Muscle layer of duodenum (tissue), 2 donors: ENCODE measurements at regions not wholly inside any gene's neighbourhood (a gene's known extent, or its start where the extent isn't known, plus 50 kb on each side); places are given as distances from the start of the nearest gene placed in this dataset.

Source experiments
- H3K27ac ChIP-seq: one replicate; pipeline ENCODE4 v1.7.0; 2013; ENCODE audit warnings: mild to moderate bottlenecking, low read length
- H3K27me3 ChIP-seq: one replicate; pipeline ENCODE4 v1.7.0; 2013; ENCODE audit warnings: low read depth, mild to moderate bottlenecking, control low read depth, low read length
- H3K36me3 ChIP-seq, 2 donors: one replicate each; pipeline ENCODE4 v1.7.0; 2013; ENCODE audit warnings: low read length in 2 of 2, control low read depth in 1 of 2, mild to moderate bottlenecking in 1 of 2; ENCODE audit not compliant: insufficient read depth in 2 of 2, control insufficient read depth in 1 of 2
- H3K4me1 ChIP-seq, 2 donors: one replicate each; pipeline ENCODE4 v1.7.0; 2013; ENCODE audit warnings: low read length in 2 of 2, mild to moderate bottlenecking in 2 of 2, control low read depth in 1 of 2, moderate library complexity in 1 of 2; ENCODE audit not compliant: insufficient read depth in 2 of 2, control insufficient read depth in 1 of 2
- H3K4me3 ChIP-seq, 2 donors: one replicate each; pipeline ENCODE4 v1.7.0; 2013; ENCODE audit warnings: low read length in 2 of 2, low read depth in 1 of 2, mild to moderate bottlenecking in 1 of 2
- H3K9me3 ChIP-seq, 2 donors: one replicate each; pipeline ENCODE4 v1.7.0; 2013; ENCODE audit warnings: low read length in 2 of 2, control low read depth in 1 of 2, mild to moderate bottlenecking in 1 of 2; ENCODE audit not compliant: control insufficient read depth in 1 of 2
- donor health status: healthy.

- no peaks in the 10 kb centered on the region for H3K36me3 ChIP-seq
- no peak overlapping the region for H3K4me3 ChIP-seq
- no peaks in the 10 kb centered on the region for H3K4me1 ChIP-seq
- H3K9me3 ChIP-seq, result no peaks in the 10 kb centered on the region
- H3K27me3 ChIP-seq, result no peaks in the 10 kb centered on the region
- H3K27ac ChIP-seq, result no peak overlapping the region
Observed at GRCh38 chr7:32153006-32153405, 82.8 kb upstream of the PDE1C start.

- H3K36me3 ChIP-seq, result no peaks in the 10 kb centered on the region
- no peaks in the 10 kb centered on the region for H3K4me1 ChIP-seq
- no peaks in the 10 kb centered on the region for H3K27me3 ChIP-seq
- no peak overlapping the region for H3K27ac ChIP-seq
- H3K9me3 ChIP-seq, result no peaks in the 10 kb centered on the region
- H3K4me3 ChIP-seq, result no peak overlapping the region
Observed at GRCh38 chr7:32152576-32152975, 82.4 kb upstream of the PDE1C start.

- no peaks in the 10 kb centered on the region for H3K4me1 ChIP-seq
- H3K27me3 ChIP-seq, result no peaks in the 10 kb centered on the region
- H3K4me3 ChIP-seq, result no peak overlapping the region
- no peak overlapping the region for H3K27ac ChIP-seq
- no peaks in the 10 kb centered on the region for H3K36me3 ChIP-seq
- H3K9me3 ChIP-seq, result peaks cover 0 to 3% of the 10 kb centered on the region in 2 donors
Observed at GRCh38 chr7:32150589-32150988, 80.4 kb upstream of the PDE1C start.

GRCh38 chr7:32150039-32150438 is 79.8 kb upstream of the PDE1C start:
- H3K36me3 ChIP-seq, result no peaks in the 10 kb centered on the region
- no peak overlapping the region for H3K27ac ChIP-seq
- H3K4me1 ChIP-seq, result no peaks in the 10 kb centered on the region
- no peak overlapping the region for H3K4me3 ChIP-seq
- H3K9me3 ChIP-seq, result peaks cover 0 to 3% of the 10 kb centered on the region in 2 donors
- H3K27me3 ChIP-seq, result no peaks in the 10 kb centered on the region

- no peak overlapping the region for H3K27ac ChIP-seq
- H3K4me1 ChIP-seq, result no peaks in the 10 kb centered on the region
- H3K27me3 ChIP-seq, result no peaks in the 10 kb centered on the region
- peaks cover 0 to 3% of the 10 kb centered on the region in 2 donors for H3K9me3 ChIP-seq
- H3K36me3 ChIP-seq, result no peaks in the 10 kb centered on the region
- H3K4me3 ChIP-seq, result no peak overlapping the region
Observed at GRCh38 chr7:32147546-32148268, 77.5 kb upstream of the PDE1C start.

- Histone ChIP-seq H3K27ac (no peak overlapping the region), H3K4me1 (no peaks in the 10 kb centered on the region), H3K36me3 (no peaks in the 10 kb centered on the region), H3K9me3 (peaks cover 0 to 3% of the 10 kb centered on the region in 2 donors), H3K4me3 (no peak overlapping the region), H3K27me3 (no peaks in the 10 kb centered on the region)
Observed at GRCh38 chr7:32145911-32146310, 75.7 kb upstream of the PDE1C start.

GRCh38 chr7:32144676-32145075 is 74.5 kb upstream of the PDE1C start:
- Histone ChIP-seq H3K36me3 (no peaks in the 10 kb centered on the region), H3K9me3 (peaks cover 0 to 3% of the 10 kb centered on the region in 2 donors), H3K27me3 (no peaks in the 10 kb centered on the region), H3K4me1 (no peaks in the 10 kb centered on the region), H3K4me3 (no peak overlapping the region), H3K27ac (no peak overlapping the region)

GRCh38 chr7:32143301-32143700 is 73.1 kb upstream of the PDE1C start:
- Histone ChIP-seq H3K4me3 (no peak overlapping the region), H3K4me1 (no peaks in the 10 kb centered on the region), H3K36me3 (no peaks in the 10 kb centered on the region), H3K27ac (no peak overlapping the region), H3K27me3 (no peaks in the 10 kb centered on the region), H3K9me3 (peaks cover 0 to 3% of the 10 kb centered on the region in 2 donors)

- H3K27me3 ChIP-seq, result no peaks in the 10 kb centered on the region
- H3K27ac ChIP-seq, result no peak overlapping the region
- H3K9me3 ChIP-seq, result peaks cover 0 to 3% of the 10 kb centered on the region in 2 donors
- no peaks in the 10 kb centered on the region for H3K36me3 ChIP-seq
- no peak overlapping the region for H3K4me3 ChIP-seq
- no peaks in the 10 kb centered on the region for H3K4me1 ChIP-seq
Observed at GRCh38 chr7:32142649-32143048, 72.4 kb upstream of the PDE1C start.

- Histone ChIP-seq H3K36me3 (no peaks in the 10 kb centered on the region), H3K27me3 (no peaks in the 10 kb centered on the region), H3K4me1 (no peaks in the 10 kb centered on the region), H3K27ac (no peak overlapping the region), H3K4me3 (no peak overlapping the region), H3K9me3 (no peaks in the 10 kb centered on the region)
Observed at GRCh38 chr7:32140210-32140939, 70.2 kb upstream of the PDE1C start.

- Histone ChIP-seq H3K27ac (no peak overlapping the region), H3K36me3 (no peaks in the 10 kb centered on the region), H3K27me3 (no peaks in the 10 kb centered on the region), H3K4me1 (no peaks in the 10 kb centered on the region), H3K4me3 (no peak overlapping the region), H3K9me3 (peaks cover 2 to 5% of the 10 kb centered on the region in 2 donors)
Observed at GRCh38 chr7:32137059-32137458, 66.9 kb upstream of the PDE1C start.
